HG02610 (cell line): ENCODE measurements at regions not wholly inside any gene's neighbourhood (a gene's known extent, or its start where the extent isn't known, plus 50 kb on each side); places are given as distances from the start of the nearest gene placed in this dataset.

Experiments
- ATAC-seq: cut with Tn5 transposase; IDR thresholded peaks from one replicate; pipeline ENCODE4 v1.9.1; 2021; ENCODE audit warnings: mild to moderate bottlenecking, moderate library complexity; ENCODE audit not compliant: unreplicated experiment

DNA sequence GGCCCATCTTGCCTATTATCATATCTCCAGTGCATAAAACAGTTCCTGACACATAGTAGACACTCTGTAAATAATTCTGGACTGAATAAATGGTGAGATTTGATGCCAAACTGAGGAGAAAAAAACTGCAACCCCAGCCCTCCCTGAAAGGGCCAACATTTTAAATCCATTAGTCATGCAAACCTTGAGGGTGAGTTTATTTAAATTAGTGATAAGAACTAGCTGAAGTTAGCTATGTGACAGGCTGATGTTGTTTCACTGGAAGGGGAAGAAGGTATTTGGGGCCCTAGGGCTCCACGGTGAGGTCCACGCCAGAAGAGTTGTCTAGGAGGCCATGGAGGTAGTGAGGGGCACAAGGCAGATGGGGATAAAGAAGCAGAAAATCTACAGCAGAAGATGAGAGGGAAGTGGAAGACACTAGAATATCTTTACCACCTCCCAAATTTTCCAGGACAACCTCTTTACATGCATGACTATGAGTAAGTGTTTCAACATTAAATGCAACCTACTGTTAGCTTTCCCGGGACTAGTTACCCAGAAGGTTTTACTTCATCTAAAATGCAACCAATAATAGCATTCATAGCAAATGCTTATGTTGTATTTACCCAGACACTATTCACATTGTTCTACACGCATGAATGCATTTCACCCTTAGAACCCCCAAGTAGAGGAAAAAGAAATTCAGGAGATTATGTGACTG is 183.2 kb upstream of the LYZL1 start:
- ATAC-seq, result no peak

DNA sequence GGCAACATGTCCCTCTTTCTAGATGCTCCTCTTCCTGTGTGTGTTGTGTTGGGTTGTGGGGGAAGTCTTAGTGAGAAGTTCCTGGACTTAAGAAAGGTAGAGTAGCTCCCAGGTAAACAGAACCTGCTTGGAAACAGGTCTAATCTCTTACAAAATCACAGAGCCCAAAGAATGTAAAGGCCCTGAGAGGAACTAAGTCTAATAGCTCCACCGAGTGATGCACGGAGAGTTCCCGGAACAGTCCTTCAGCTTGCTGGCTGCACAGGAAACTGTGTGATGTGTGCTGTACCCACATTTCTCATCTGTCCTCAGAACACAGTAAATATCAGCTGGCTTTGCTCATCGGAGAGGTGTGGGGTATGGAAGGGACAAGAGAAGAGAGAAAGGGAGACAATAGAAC is 182.6 kb upstream of the LYZL1 start:
- no peak for ATAC-seq

DNA sequence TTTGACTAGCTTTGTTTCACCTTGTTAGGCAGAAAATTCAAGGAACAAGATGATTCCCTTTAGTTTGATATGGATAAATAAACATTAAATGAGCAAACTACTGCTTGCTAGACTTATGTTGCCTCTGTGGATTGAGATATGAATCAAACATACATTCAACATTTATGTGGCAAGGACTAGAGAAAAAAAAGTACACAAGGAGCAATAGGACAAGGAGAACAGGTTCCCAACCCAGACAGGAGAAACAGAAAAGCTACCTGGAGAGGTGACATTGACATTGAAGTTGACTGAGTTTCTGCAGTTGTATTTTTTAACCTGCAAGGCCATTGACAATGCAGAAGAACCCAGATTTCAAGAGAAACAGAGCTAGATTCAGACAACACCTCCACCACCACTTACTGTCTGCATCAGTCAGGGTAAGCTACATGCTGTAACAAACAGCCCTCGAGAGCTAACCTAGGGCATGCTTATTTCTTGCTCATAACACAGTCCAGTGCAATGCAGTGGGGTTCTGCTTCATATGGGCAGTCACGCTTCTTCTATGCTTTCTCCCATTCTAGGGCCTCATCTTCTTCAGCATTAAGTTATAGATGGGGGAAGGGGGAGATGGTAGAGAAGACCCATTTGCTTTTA is 180.9 kb upstream of the LYZL1 start:
- no peak for ATAC-seq

DNA sequence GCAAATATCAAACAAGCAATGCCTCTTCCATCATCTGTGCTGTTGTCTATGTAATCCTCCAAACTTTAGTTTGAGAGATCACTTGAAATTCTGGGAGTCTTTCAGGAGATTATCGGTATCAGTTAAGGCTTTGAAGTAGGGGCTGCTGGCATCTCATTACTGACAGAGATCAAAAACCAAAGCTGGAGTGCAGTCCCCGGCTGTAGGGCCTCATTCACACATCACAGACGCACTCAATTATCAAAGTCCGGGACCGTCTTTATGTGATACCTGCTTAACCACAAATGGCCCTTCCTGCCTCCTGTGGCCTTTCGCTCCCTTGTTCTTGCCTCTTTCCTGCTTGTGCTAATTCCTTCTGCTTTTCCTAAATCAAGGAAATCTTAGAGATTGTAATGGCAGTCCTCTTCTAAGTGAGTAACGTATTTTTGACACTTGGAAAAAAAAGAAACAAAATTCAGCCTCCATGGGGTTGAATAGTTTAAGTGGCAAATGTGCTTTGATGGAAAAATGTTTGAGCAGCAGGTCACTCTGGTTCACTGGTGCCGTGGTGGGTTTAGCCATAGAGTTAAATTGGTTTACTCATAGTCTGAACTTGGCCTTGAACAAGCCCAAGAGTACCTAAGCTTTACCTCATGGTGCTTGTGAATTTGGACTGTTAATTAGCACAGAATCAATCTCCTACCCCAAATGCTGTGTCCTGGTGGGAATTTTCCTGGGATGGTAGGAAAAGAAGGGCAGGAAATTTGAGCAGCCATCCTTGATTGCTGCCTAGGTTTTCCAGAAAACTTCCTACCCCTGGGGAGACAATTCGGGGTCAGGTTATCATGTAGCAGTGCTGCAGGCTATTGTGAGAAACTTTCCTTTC is 178.9 kb upstream of the LYZL1 start:
- no peak for ATAC-seq

DNA sequence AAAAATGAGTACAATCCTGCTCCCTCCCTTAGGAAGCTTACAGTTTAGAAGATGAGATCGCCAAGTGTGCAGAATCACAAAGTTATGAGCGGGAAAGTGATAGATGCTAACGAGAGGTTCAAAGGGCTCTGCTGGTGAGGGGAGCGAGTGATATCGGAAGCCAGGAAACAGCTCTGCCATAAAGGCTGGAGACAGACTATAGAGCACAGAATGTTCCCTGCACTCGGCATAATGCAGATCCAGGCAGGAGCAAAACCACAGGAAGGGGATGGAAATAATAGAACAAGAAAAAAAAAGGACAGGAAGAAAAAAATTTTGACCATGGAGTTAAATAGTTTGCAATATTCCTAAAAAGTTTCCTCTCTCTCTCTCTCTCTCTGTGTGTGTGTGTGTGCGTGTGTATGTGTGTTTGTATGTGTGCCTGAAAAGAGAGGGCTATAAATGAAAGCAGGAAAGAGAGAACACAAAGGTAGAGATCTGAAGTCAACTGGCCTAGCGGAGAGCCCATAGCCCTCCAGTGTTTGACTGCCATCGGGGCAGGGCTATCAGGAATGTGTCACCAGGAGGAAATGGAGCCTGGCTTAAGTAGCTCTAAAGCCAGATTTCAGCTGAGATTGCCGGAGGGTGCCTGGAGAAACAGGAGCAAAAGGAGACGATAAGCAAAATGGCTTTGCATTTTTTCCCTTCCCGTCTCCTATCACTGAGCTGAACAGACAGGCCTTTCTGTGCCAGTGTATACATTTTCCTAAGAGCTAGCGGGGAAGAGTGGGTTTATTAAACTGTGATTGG is 175.8 kb upstream of the LYZL1 start:
- no peak for ATAC-seq

DNA sequence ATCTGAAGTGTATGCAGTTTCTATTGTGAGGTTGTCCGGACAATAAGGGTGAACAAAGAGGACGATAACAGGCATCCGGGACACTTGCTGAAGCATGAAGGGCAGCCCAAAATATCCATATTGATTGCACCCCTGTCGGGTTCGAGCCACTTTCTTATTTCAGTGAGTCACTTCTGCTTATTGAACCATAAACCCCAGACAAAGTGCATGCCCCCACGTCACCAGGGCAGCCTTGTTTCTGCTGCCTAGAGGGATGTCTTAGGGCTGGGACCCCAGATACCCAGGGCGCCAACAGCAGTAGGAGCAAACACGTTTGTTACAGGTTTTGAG is 175.3 kb upstream of the LYZL1 start:
- ATAC-seq, result no peak

DNA sequence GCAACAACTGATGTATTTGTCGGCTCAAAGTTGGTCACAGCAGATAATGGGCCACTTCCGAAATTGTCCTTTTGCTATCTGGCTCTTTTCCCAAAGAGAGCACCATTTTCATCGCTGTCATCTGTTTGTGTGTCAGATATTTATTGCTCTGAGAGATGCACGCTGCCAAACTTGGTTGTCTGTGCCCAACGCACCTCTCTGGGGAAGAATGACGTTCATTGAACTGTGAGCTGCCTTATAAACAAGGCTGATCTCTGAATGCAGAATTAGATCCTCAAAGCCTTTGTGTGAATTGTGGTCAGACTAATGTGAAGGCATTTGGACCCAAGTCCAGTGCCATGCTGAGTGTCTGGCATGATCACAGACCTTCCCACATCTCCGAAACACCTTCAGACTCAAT is 174.7 kb upstream of the LYZL1 start:
- ATAC-seq, result no peak

DNA sequence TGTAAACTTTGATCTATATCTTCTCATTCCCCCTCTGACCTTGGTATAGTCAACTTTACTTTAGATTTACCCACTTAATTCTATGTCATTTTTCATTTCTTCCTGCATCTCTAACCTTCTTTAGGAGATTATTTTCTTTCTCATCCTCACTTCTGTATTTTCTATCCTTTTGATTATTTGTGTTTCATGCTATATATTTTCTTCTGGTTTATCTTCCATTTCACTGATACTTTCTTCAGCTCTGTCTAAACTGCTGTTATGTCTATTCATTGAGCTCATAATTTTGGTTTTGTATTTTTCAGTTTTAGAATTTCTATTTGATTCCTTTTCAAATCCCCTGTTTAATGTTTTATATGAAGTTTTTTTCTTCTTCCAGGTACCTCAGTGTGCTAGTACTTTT is 171.1 kb upstream of the LYZL1 start:
- ATAC-seq, result no peak

DNA sequence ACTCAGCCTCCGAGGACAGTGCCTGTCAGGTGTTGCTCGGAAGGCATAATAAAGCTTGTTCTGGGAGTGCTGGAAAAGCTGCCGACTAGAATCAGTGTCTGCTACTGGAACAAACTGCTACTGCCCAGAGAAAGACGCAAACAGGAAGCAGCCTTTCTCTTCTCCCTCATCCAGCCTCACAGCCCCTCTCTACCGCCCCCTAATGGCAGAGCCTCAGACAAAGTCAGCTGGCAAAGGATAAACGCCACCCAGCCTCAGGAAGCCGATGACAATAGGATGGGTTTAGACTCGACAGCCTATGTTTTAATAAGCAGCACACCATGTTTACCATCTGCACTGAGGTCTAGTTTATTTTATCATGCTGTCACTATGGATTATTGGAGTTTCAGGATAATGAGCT is 169.5 kb upstream of the LYZL1 start:
- no peak for ATAC-seq

DNA sequence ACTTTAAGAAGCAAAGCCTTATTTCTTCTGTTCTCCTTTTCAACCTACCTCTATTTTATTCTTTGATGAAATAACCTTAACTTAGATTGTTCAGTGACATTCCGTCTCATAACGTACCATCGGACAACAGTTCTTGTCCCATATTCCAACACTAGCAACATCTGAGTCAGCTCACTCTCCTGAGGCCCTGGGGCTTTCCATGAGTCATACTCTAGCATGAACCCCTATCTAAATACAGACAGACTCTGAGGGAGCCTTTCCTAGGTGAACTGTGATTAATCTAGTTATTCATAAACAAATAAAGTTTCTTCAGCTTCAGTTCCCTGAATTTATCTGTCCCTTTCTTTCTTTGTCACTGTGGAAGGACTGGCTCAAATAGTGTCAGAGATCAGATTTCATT is 168.7 kb upstream of the LYZL1 start:
- no peak for ATAC-seq

DNA sequence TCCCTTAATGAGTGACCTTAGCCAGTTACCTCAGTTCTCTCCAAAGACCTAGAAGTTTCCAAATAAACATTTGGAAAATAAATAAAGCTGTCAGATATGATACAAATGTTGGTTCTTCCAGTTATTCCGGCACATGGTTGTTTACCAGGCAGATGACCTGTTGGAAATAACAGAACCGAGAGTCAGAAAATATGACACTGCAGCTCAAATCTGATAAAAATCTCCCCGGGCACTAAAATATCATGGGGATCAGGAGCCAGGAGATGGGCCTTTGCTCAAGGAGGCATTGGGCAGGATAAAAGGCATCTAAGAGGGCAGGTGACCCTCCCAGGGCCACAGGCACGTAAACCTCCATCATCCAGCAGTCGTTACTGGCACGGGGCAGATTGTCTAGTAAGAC is 164.0 kb upstream of the LYZL1 start:
- no peak for ATAC-seq

DNA sequence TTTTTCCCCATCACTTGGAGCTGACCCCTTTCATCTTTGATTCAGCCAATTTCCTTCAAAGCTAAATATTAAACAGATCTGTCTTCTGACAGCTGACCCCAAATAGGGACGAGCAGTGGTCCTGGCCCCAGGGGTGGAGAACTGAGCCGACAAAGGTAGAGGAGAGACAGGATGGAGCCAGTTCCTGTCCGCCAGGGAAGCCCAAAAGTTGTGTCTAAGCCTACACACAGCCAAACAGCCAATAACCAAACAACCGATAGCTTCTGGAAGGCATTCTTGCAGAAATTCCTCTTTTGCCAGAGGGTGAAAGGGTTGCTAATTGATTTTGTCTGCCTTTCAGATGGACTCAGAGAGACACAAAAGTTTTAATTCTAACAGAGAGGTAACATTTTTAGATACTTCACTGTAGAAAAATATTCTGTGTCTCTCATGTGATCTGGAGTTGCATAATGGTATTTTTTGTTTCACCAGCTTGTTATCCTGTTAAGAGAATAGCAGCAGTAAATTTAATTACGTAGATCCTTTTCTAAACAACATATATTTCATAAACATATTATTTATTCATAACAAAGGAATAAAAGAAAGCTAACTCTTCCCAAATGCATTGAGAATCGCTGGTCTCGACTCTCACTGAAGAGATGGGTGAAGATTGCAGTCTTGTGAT is 161.7 kb upstream of the LYZL1 start:
- no peak for ATAC-seq

DNA sequence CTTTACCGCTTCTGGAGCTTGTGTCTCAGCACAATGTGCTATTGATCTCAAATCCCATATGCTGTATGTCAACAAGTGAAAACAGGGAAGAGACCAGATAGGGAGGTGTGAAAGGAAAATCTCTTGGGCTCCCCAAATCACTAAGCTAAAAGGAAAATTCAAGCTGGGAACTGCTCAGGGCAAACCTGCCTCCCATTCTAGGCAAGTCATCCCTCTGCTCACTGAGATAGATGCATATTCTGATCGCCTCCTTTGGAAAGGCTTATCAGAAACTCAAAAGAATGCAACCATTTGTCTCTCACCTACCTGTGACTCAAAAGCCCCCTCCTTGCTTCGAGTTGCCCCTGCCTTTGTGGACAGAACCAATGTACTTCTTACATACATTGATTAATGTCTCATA is 161.1 kb upstream of the LYZL1 start:
- no peak for ATAC-seq

DNA sequence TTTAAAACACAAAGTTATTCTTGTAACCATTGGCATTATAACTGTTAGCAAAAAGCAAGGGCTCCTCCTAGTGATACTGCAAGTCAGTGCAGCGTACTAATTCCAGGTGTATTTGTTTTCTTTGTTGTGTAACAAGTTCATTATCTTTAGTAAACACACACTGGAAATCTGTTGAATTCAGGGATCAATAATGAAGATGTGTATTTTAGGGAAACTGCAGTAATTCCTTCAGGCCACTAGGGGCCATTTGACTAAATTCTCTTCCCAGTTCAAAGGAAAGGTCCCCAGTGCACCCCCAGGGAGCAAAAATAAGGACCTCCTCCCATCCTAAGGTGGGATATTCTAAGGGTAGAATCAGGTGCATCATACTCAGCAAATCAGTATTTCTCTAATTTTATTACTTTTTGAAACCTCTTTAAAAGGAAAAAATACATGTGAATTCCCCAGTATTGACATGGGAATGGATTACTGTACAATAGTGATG is 158.6 kb upstream of the LYZL1 start:
- ATAC-seq, result no peak

DNA sequence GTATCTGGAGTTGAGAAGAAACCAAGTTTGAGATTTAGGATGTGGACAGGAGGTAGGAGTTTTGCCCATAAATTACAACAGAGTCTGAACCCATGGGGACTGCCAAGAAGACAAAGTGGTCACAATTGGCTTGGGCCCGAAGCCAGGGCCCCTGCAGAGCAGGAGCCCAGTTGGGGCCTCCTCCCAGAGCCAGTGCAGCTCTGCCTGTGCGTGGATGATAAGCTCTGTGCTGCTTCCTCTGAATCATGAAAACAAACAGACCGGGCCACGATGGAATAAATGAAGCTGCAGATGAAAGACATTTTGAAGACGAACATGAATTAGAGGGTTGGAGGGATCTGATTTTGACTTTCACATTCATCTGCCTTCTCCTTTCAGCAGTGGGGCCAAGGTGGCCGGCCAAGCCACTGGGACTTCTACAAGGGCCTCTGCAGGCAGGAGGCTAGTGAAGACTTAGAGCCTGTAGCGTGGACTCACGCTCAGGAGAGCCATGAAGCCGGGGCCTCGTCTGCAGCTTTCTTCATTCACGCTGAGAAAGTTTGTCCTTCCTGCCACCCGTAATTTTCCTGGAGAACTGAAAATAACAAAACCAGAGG is 156.8 kb upstream of the LYZL1 start:
- no peak for ATAC-seq

DNA sequence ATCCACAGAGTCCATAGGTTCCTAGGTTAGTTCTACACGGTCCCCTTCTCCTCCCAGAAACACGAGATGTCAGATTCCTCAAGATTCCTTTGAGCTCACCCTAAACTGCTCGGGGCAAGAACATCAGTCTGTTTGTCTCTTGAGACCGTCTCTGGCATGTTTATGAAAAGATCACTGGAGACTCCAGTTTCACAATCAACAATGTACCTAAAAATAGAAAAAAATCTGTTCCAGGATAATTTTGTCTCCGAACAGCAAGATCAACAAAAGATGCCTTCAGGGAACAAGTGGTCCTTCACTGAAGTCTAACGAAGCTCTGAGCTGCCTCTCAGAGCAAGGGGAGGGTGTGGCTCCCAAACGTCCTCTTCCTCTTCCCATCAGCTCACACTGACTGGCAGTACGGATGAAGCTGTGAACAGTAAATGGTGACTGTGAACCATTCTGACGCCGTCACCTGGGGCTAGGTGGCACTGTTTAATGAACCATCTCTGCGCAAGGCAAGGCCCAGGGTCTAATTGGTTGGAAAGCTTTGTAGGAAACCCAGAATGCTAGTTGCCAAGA is 156.2 kb upstream of the LYZL1 start:
- ATAC-seq, result no peak

DNA sequence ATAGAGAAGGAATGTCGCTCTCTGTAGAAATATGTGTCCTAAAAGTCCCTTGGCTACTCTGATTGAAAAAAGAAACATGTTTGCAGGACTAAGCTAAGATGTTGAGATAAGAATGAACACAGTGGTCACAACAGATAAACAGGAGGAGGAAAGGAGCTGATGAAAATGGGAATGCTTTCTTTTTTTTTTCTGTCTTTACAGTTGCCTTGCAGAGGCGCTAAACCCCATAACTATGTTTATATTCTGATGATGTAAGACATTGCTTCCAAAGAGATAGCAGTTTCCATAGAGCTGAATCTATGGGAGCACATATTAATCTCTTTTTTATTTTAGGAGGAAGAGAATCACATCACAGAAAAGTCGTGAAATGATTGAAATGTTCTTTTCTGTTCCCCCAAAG is 153.5 kb upstream of the LYZL1 start:
- no peak for ATAC-seq

DNA sequence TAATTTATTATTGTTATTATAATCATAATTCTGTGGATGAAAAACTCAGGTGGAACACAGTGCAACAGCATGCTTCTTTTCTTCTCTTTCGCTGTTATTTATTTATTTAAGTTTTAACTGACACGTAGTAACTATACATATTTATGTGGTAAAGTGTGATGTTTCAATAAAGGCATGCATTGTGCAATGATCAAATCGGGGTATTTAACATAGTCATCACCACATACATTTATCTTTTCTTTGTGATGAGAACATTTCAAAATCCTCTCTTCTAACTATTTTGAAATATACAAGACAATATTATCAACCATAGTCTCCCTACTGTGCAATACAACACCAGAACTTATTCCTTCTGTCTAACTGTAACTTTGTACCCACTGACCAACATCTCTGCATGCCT is 152.5 kb upstream of the LYZL1 start:
- ATAC-seq, result no peak

DNA sequence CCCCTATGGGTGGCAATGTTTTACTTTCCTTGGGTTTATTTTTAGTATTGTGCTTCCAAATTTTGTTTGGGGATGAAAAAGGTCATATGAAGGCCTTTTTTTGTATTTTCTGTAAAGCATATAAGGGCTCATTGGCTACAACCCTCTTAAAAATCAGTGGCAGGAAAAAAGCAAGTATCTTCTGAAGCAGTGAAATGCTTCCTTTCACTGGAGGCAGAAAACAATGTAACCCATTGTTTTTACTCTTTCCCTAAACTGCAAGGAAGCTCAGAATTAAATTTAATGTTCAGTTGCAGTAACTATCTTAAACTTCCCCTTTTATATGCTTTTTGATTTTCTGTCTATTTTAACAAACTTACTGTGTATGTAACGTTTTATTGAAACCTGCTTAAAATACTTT is 148.7 kb upstream of the LYZL1 start:
- no peak for ATAC-seq

DNA sequence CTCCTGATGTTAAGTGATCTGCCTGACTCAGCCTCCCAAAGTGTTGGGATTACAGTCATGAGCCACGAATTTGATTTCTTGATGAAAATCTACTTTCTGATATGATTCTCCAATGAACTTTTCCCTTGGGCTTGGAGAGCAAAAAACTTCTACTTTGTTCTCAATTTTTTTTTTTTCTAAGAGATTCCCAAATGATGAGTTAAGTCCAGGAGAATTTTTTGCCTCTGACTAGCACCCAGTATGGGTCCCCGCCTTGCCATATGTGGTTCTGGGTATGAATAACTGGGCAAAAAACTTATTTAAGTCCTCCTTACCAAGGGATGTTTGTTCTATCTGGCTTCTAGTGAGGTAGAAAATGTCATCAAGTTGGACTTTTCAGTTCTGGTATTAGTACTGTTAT is 147.9 kb upstream of the LYZL1 start:
- ATAC-seq, result no peak
